WERI-Rb-1 (cell line): ENCODE measurements at regions not wholly inside any gene's neighbourhood (a gene's known extent, or its start where the extent isn't known, plus 50 kb on each side); places are given as distances from the start of the nearest gene placed in this dataset.
A peak's percentile ranks its signal among the peaks of the same experiment; 100 is the strongest.

Experiments
- DNase-seq: peaks from one replicate; pipeline ENCODE4 v3.0.0-alpha.2; 2020
- H3K27ac ChIP-seq: fragments of 250-450 bp; sonication (Bioruptor Pico); 2 replicates; pipeline ENCODE4 v1.5.1; 2020; ENCODE audit warnings: mild to moderate bottlenecking, moderate library complexity
- H3K27me3 ChIP-seq: fragments of 250-450 bp; sonication (Bioruptor Pico); 2 replicates; pipeline ENCODE4 v1.5.1; 2021; ENCODE audit warnings: mild to moderate bottlenecking, low read depth, moderate library complexity; ENCODE audit not compliant: insufficient read depth, severe bottlenecking
- H3K36me3 ChIP-seq: fragments of 250-450 bp; sonication (Bioruptor Pico); 2 replicates; pipeline ENCODE4 v1.5.1; 2020; ENCODE audit warnings: mild to moderate bottlenecking, moderate library complexity
- H3K4me3 ChIP-seq: 2 replicates; pipeline ENCODE4 v1.5.1; 2011; ENCODE audit warnings: low read depth, mild to moderate bottlenecking, control low read depth, low read length
- H3K9me3 ChIP-seq: fragments of 250-450 bp; sonication (Bioruptor Pico); 2 replicates; pipeline ENCODE4 v1.5.1; 2021; ENCODE audit warnings: mild to moderate bottlenecking, moderate library complexity; ENCODE audit not compliant: severe bottlenecking
- TF ChIP-seq, protein P1 (sequence below): IDR thresholded peaks from 2 replicates; pipeline ENCODE4 v1.5.1; 2011; ENCODE audit warnings: low read depth, mild to moderate bottlenecking, control low read depth, inconsistent platforms, low read length

DNA sequence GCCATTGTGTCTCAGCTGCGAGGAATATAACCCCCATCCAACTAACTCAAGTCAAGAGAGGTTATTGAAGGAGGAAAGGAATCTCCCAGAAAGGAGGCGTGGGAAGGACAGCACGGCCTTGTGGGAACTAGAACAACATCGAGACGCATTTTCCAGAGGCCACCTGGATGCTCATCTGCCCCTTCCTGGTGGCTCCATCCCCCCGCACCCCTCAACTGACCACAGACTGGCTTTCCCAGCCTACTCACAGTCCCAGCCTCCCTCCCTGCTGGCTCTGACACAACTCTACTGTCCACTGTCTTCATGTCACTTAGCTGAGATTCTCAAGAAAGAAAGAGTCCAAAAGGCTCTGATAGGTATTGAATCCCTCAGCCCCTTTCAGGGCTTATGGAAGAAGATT, 66.0 kb upstream of the CLMN start:
- Histone ChIP-seq H3K36me3 (no peaks in the 10 kb centered on the region), H3K4me3 (no peak overlapping the region), H3K27ac (peak overlapping the region; percentile 16; the same call in 1 of the 2 replicates), H3K27me3 (no peaks in the 10 kb centered on the region), H3K9me3 (peaks cover 2% of the 10 kb centered on the region)
- TF ChIP-seq, protein P1, sequence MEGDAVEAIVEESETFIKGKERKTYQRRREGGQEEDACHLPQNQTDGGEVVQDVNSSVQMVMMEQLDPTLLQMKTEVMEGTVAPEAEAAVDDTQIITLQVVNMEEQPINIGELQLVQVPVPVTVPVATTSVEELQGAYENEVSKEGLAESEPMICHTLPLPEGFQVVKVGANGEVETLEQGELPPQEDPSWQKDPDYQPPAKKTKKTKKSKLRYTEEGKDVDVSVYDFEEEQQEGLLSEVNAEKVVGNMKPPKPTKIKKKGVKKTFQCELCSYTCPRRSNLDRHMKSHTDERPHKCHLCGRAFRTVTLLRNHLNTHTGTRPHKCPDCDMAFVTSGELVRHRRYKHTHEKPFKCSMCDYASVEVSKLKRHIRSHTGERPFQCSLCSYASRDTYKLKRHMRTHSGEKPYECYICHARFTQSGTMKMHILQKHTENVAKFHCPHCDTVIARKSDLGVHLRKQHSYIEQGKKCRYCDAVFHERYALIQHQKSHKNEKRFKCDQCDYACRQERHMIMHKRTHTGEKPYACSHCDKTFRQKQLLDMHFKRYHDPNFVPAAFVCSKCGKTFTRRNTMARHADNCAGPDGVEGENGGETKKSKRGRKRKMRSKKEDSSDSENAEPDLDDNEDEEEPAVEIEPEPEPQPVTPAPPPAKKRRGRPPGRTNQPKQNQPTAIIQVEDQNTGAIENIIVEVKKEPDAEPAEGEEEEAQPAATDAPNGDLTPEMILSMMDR = no peak
- DNase-seq = no peak

DNA sequence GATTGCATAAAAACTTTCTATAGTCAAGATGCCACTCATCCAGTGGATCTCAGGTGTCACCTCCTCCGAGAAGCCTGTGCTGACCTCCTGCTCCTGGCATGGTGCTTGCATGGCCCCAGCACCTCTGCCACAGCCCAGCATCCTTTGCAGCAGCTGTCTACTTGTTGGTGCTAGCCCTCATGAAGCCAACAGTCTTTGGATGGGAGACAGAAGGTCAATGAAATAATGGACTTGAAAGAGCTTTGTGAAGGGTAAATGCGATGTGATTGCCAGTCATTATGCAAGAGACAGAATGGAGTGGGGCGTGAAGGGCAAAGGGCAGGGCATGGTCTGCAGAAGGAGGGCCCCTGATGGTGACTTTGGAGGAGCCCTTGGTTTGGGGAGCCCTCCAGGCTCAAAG, 63.0 kb upstream of the CLMN start:
- peaks cover 4% of the 10 kb centered on the region for H3K9me3 ChIP-seq
- TF ChIP-seq, protein P1 = no peak
- DNase-seq = no peak
- H3K36me3 ChIP-seq = no peaks in the 10 kb centered on the region
- H3K27me3 ChIP-seq = no peaks in the 10 kb centered on the region
- H3K27ac ChIP-seq = no peak overlapping the region
- no peak overlapping the region for H3K4me3 ChIP-seq

DNA sequence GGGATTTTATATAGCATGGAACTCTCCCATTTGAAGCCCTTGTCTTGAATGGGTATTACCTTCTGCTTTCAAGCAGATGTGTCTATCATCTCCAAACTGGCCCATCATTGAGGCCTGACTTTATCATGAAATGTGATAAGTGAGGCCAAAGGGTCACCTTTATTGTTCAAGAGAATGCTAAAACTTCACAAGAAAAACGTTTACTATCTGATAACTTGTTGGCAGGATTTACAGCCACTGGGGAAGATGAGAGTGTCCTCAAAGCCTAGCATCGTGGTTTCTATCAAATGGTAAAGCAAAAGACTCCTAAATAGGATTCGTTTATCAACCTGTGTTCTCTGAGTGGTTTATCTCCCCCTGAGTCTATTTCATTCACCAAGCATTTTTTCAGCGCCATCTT, 62.0 kb upstream of the CLMN start:
- Histone ChIP-seq H3K27ac (no peak overlapping the region), H3K9me3 (peaks cover 4% of the 10 kb centered on the region), H3K4me3 (no peak overlapping the region), H3K36me3 (no peaks in the 10 kb centered on the region), H3K27me3 (no peaks in the 10 kb centered on the region)
- TF ChIP-seq, protein P1 = no peak
- DNase-seq = no peak

DNA sequence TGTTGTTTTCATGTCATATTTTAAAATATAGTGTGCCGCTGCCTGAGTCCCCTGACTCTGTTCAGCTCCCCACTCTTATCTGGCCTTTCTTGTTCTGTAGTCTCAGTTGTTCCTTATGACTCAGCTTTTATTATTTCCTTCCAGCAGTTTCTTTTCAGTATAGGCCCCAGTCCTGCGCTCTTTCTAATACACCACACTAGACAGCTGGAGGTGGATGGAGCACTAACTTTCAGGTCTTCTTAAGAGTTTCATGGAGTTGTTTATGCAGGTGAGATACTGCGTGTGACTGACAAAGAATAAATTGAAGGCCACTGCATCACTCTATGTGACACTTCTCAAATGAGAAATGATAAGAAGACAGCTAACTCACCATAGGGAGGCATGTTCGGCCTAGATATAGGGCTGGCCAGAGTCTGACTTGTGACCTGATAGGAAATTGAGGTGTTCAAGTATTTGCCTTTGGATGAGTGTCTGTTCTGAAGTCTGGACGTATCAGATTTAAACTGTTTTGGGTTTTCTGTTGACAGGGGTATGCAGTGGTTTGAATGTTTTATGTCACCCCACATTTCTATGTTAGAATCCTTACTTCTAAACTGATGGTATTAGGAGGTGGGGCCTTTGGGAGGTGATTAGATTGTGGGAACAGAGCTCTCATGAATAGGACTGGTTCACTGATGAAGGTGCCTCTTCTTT, 60.8 kb upstream of the CLMN start:
- Histone ChIP-seq H3K27ac (no peak overlapping the region), H3K27me3 (no peaks in the 10 kb centered on the region), H3K4me3 (no peak overlapping the region), H3K9me3 (peaks cover 4% of the 10 kb centered on the region), H3K36me3 (no peaks in the 10 kb centered on the region)
- TF ChIP-seq, protein P1 = no peak
- no peak for DNase-seq

DNA sequence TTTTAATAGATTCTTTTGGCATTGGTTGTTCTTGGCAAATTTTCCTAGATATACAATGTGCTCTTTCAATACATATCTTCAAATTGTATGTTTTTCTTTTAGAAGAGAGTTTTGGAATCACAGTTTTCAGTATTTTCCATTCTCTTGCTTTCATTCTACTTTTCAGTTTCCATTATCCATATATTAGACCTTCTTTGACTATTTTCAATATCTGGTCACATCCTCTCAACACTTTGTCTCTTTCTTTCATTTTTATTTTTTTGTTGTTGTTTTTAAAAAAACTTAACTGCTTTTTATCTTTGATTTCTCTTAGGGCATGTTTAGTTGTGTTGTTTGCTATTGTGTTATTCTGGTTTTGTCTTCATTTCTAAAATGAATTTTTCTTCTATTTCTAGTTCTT, 59.9 kb upstream of the CLMN start:
- Histone ChIP-seq H3K36me3 (no peaks in the 10 kb centered on the region), H3K9me3 (peaks cover 4% of the 10 kb centered on the region), H3K27me3 (no peaks in the 10 kb centered on the region), H3K4me3 (no peak overlapping the region), H3K27ac (no peak overlapping the region)
- TF ChIP-seq, protein P1 = no peak
- DNase-seq = no peak
